Neural progenitor cell (in vitro differentiated cells): ENCODE measurements at regions not wholly inside any gene's neighbourhood (a gene's known extent, or its start where the extent isn't known, plus 50 kb on each side); places are given as distances from the start of the nearest gene placed in this dataset.

Source experiments
- CTCF ChIP-seq: fragments of 200-600 bp; sonication (generic); IDR thresholded peaks from 2 replicates; pipeline ENCODE4 v1.5.1; 2017; ENCODE audit warnings: antibody characterized with exemption, mild to moderate bottlenecking
- EZH2 ChIP-seq: fragments of 200-600 bp; sonication (generic); IDR thresholded peaks from 2 replicates; pipeline ENCODE4 v1.6.1; 2017; ENCODE audit warnings: antibody characterized with exemption, mild to moderate bottlenecking, moderate library complexity
- EZH2phosphoT487 ChIP-seq: fragments of 200-600 bp; sonication (generic); IDR thresholded peaks from 2 replicates; pipeline ENCODE4 v1.6.1; 2017; ENCODE audit warnings: antibody characterized with exemption

GRCh38 chr7:68440866-68441265, 1157.4 kb upstream of the AUTS2 start:
- TF ChIP-seq CTCF, result no peak
- no peak for TF ChIP-seq EZH2
- TF ChIP-seq EZH2phosphoT487, result no peak
